ENCODE measurements at regions not wholly inside any gene's neighbourhood (a gene's known extent, or its start where the extent isn't known, plus 50 kb on each side); places are given as distances from the start of the nearest gene placed in this dataset.

DNA sequence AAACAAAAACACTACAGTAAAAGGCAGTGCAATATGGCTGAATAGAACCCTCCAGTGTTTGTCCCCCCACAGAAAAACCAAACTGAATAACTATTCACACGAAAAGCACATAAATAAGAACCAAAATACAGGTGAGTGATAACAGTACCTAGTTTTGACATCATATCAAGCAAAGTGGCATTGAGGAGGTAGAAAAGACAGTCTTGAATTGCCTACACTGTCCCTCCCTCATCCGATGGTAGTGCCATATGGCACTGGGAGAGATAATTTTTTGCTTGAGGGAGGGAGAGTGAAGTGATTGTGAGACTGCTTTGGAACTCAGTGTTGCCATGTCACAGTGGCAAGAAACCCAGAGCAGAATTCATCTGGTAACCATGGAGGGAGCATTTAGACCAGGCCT, 99.2 kb downstream of the GPR174 start:
- H3K4me1 ChIP-seq, result no peaks in the 10 kb centered on the region
- no peak for DNase-seq
- intact Hi-C loops (cut with DNase I), result no loop called here
- 54 to 57% methylated on average over 2 of the region's 2 CpGs for WGBS, 2 donors
- H3K4me3 ChIP-seq, result no peak overlapping the region
- TF ChIP-seq, protein P1, sequence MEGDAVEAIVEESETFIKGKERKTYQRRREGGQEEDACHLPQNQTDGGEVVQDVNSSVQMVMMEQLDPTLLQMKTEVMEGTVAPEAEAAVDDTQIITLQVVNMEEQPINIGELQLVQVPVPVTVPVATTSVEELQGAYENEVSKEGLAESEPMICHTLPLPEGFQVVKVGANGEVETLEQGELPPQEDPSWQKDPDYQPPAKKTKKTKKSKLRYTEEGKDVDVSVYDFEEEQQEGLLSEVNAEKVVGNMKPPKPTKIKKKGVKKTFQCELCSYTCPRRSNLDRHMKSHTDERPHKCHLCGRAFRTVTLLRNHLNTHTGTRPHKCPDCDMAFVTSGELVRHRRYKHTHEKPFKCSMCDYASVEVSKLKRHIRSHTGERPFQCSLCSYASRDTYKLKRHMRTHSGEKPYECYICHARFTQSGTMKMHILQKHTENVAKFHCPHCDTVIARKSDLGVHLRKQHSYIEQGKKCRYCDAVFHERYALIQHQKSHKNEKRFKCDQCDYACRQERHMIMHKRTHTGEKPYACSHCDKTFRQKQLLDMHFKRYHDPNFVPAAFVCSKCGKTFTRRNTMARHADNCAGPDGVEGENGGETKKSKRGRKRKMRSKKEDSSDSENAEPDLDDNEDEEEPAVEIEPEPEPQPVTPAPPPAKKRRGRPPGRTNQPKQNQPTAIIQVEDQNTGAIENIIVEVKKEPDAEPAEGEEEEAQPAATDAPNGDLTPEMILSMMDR (IDR thresholded peaks at IDR 0.05), result no peak
- no peak for TF ChIP-seq POLR2A (IDR thresholded peaks at IDR 0.05)
- H3K9me3 ChIP-seq, result no peaks in the 10 kb centered on the region
- no peak overlapping the region for H3K27ac ChIP-seq
- no peaks in the 10 kb centered on the region for H3K27me3 ChIP-seq
- no peaks in the 10 kb centered on the region for H3K36me3 ChIP-seq

DNA sequence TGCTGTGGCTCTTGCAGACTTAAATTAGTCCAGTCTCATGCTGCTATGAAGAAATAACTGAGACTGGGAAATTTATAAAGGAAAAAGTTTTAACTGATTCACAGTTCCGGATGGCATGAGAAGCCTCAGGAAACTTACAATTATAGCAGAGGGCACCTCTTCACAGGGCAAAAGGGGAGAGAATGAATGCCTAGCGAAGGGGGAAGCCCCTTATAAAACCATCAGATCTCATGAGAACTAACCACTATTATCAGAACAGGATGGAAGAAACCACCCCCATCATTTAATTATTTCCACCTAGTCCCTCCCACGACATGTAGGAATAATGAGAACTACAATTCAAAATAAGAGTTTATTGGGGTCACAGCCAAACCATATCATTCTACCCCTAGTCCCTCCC, 91.4 kb downstream of the GPR174 start:
- H3K4me1 ChIP-seq, result no peaks in the 10 kb centered on the region
- H3K9me3 ChIP-seq, result no peaks in the 10 kb centered on the region
- WGBS, 2 donors, result 52 to 59% methylated on average over 2 to 3 of the region's 3 CpGs
- no peaks in the 10 kb centered on the region for H3K27me3 ChIP-seq
- intact Hi-C loops (cut with DNase I), result no loop called here
- no peaks in the 10 kb centered on the region for H3K36me3 ChIP-seq
- no peak overlapping the region for H3K4me3 ChIP-seq
- no peak for DNase-seq
- no peak for TF ChIP-seq POLR2A (IDR thresholded peaks at IDR 0.05)
- TF ChIP-seq, protein P1 (IDR thresholded peaks at IDR 0.05), result no peak
- H3K27ac ChIP-seq, result no peak overlapping the region

DNA sequence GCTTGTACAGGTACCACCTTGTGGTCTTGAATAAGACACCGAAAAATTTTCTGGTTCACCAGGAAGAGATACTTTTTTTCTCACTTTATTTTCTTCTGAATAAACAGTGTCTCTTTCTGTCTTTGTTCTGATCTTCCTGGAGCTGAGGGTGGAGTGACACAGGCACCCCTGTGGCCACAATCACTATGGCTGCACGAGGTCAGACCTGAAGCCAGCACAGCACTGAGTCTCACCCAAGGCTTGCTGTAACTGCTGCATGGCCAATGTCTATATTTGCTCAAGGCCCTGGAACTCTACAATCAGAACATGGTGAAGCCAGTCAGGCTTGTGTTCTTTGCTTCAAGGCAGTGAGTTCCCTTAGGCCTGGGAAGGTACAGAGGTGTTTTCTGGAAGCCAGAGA, 87.2 kb downstream of the GPR174 start:
- Histone ChIP-seq H3K9me3 (no peaks in the 10 kb centered on the region), H3K27ac (no peak overlapping the region), H3K27me3 (no peaks in the 10 kb centered on the region), H3K4me1 (no peaks in the 10 kb centered on the region), H3K36me3 (no peaks in the 10 kb centered on the region), H3K4me3 (no peak overlapping the region)
- intact Hi-C loops (cut with DNase I), result no loop called here
- TF ChIP-seq, protein P1 (IDR thresholded peaks at IDR 0.05), result no peak
- TF ChIP-seq POLR2A (IDR thresholded peaks at IDR 0.05), result no peak
- no peak for DNase-seq
- WGBS, 2 donors, result 48% methylated on average over 2 of the region's 2 CpGs; no CpG with 5 or more reads in 1 of the 2 donors

All from esophagus squamous epithelium (tissue), 5 donors.